Mammary epithelial cell (primary cell): ENCODE measurements at regions not wholly inside any gene's neighbourhood (a gene's known extent, or its start where the extent isn't known, plus 50 kb on each side); places are given as distances from the start of the nearest gene placed in this dataset.
"Not testable (repeated sequence)": the region's sequence is repeated elsewhere in the genome, so short reads cannot be mapped to it uniquely, and the experiment has no call there.

Experiments used
- CTCF ChIP-seq, 2 donors: IDR thresholded peaks in 1 of 2; conservative IDR thresholded peaks in 1 of 2; 2 replicates each; pipeline ENCODE4 v1.5.1; 2011 to 2012; ENCODE audit warnings: inconsistent platforms in 2 of 2, low read length in 2 of 2, mild to moderate bottlenecking in 2 of 2, control low read depth in 1 of 2, low read depth in 1 of 2; ENCODE audit not compliant: insufficient read depth in 1 of 2; ENCODE audit errors: extremely low read depth in 1 of 2
- EZH2 ChIP-seq: IDR thresholded peaks from 2 replicates; pipeline ENCODE4 v1.6.1; 2012; ENCODE audit warnings: low read length, inconsistent platforms, borderline replicate concordance

DNA sequence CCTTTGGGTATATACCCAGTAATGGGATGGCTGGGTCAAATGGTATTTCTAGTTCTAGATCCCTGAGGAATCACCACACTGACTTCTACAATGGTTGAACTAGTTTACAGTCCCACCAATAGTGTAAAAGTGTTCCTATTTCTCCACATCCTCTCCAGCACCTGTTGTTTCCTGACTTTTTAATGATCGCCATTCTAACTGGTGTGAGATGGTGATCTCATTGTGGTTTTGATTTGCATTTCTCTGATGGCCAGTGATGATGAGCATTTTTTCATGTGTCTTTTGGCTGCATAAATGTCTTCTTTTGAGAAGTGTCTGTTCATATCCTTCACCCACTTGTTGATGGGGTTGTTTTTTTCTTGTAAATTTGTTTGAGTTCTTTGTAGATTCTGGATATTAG is 583.8 kb downstream of the TBC1D22A start:
- not testable (repeated sequence) for TF ChIP-seq CTCF (conservative IDR thresholded peaks at IDR 0.05 in 1 of 2, IDR thresholded peaks at IDR 0.05 in 1 of 2; ENCODE audit: extremely low read depth in 1 of 2, insufficient read depth in 1 of 2, low read depth in 1 of 2, low read length in 2 of 2); EZH2
